ENCODE measurements at regions not wholly inside any gene's neighbourhood (a gene's known extent, or its start where the extent isn't known, plus 50 kb on each side); places are given as distances from the start of the nearest gene placed in this dataset.

DNA sequence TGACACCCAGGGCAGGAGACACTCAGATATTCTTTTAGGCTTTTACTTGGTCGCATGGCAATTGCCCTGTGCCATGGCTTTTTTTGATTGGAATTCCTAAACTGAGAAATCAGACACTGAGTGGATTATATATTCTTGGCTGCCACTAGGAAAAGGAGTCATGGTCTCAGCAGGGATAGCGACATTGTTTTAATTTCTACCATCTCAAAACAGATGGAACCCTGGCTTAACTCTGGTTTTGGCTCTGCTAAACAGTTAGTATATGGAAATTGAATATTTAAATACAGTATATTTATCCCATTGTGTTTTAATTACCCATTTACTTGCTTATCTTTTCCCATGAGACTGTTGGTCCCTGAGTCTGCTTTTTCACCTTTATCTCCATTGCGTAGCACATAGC lies 84.0 kb downstream of the DACT1 start:
- no peaks in the 10 kb centered on the region for H3K4me1 ChIP-seq
- no peaks in the 10 kb centered on the region for H3K9me3 ChIP-seq
- no peak overlapping the region for H3K27ac ChIP-seq
- intact Hi-C loops (cut with DNase I) = no loop called here
- no peak overlapping the region for H3K4me3 ChIP-seq
- TF ChIP-seq, protein P1, sequence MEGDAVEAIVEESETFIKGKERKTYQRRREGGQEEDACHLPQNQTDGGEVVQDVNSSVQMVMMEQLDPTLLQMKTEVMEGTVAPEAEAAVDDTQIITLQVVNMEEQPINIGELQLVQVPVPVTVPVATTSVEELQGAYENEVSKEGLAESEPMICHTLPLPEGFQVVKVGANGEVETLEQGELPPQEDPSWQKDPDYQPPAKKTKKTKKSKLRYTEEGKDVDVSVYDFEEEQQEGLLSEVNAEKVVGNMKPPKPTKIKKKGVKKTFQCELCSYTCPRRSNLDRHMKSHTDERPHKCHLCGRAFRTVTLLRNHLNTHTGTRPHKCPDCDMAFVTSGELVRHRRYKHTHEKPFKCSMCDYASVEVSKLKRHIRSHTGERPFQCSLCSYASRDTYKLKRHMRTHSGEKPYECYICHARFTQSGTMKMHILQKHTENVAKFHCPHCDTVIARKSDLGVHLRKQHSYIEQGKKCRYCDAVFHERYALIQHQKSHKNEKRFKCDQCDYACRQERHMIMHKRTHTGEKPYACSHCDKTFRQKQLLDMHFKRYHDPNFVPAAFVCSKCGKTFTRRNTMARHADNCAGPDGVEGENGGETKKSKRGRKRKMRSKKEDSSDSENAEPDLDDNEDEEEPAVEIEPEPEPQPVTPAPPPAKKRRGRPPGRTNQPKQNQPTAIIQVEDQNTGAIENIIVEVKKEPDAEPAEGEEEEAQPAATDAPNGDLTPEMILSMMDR (IDR thresholded peaks at IDR 0.05) = no peak
- DNase-seq (ENCODE audit: low spot score in 2 of 2) = no peak
- H3K27me3 ChIP-seq = no peaks in the 10 kb centered on the region
- no peaks in the 10 kb centered on the region for H3K36me3 ChIP-seq

DNA sequence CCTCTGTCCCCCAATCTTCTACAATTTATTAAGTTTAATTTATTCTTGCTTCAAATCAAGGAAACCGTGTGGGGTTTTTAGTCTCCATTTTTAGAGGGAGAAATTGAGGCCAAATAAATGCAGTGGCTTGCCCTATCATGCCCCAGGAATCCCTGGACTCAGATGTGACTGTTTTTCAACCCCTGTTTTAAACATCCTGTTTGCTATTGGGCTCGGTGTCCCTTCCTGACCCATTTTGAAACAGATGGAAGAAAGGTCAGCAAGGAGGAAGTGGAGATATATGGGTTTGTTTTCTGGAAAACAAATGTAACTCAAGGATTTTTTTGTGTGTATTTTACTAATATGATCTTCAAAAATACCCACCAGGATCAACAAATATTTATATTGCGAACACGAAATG lies 84.7 kb downstream of the DACT1 start:
- no peaks in the 10 kb centered on the region for H3K4me1 ChIP-seq
- H3K4me3 ChIP-seq = no peak overlapping the region
- DNase-seq (ENCODE audit: low spot score in 2 of 2) = no peak
- TF ChIP-seq, protein P1 (IDR thresholded peaks at IDR 0.05) = no peak
- intact Hi-C loops (cut with DNase I) = no loop called here
- no peaks in the 10 kb centered on the region for H3K9me3 ChIP-seq
- no peak overlapping the region for H3K27ac ChIP-seq
- H3K36me3 ChIP-seq = no peaks in the 10 kb centered on the region
- H3K27me3 ChIP-seq = no peaks in the 10 kb centered on the region

DNA sequence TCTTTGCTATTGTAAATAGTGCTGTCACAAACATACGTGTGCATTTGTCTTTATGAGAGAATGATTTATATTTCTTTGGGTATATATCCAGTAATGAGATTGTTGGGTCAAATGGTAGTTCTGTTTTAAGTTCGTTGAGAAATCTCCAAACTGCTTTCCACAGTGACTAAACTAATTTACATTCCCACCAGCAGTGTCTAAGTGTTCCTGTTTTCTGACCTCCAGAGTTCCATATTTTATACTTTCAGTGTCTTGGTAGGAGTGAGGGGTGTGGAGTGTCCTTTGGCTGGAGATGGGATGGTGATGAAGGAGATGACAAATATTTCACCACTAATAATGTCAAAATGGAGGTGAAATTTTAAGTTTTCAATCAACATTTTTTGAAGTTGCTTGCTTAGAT lies 86.4 kb downstream of the DACT1 start:
- no peak for DNase-seq (ENCODE audit: low spot score in 2 of 2)
- Histone ChIP-seq H3K9me3 (no peaks in the 10 kb centered on the region), H3K4me3 (no peak overlapping the region), H3K27ac (no peak overlapping the region), H3K36me3 (no peaks in the 10 kb centered on the region), H3K4me1 (no peaks in the 10 kb centered on the region), H3K27me3 (no peaks in the 10 kb centered on the region)
- intact Hi-C loops (cut with DNase I) = no loop called here
- TF ChIP-seq, protein P1 (IDR thresholded peaks at IDR 0.05) = no peak

DNA sequence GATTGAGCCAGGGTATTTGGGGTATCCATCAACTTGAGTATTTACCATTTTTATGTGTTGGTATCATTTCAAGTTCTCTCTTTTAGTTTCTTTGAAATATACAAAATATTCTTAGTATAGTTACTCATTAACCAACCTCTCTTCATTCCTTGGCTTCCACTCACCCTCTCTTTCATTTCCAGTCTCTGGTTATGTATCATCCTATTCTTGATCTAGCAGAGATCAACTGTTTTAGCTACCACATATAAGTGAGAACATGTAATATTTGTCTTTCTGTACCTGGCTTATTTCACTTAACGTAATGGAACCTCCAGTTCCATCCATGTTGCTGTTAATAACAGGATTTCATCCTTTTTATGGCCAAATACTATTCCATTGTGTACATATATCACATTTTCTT lies 86.9 kb downstream of the DACT1 start:
- H3K36me3 ChIP-seq = no peaks in the 10 kb centered on the region
- TF ChIP-seq, protein P1 (IDR thresholded peaks at IDR 0.05) = no peak
- H3K4me1 ChIP-seq = no peaks in the 10 kb centered on the region
- no peaks in the 10 kb centered on the region for H3K27me3 ChIP-seq
- intact Hi-C loops (cut with DNase I) = no loop called here
- H3K9me3 ChIP-seq = no peaks in the 10 kb centered on the region
- DNase-seq (ENCODE audit: low spot score in 2 of 2) = no peak
- no peak overlapping the region for H3K4me3 ChIP-seq
- H3K27ac ChIP-seq = no peak overlapping the region

DNA sequence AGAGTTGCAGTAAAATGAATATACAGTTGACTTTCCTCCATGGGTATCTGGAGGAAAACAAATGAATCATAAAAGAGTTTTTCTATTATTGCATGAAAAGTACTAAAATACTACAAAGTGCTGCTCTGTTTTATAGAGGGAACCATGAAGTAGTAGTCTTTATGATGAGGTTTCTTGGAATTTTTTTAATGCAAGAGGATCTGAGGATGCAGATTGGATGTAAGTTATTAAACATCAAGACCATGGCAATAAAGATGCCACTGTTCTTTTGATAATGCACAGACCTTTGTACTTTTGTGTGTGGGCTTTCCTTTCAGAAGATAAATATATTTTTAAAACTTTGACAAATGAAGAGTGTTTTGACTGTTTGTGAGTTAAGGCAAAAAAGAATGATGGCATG lies 87.5 kb downstream of the DACT1 start:
- H3K4me1 ChIP-seq = no peaks in the 10 kb centered on the region
- no peaks in the 10 kb centered on the region for H3K9me3 ChIP-seq
- no peak overlapping the region for H3K27ac ChIP-seq
- TF ChIP-seq, protein P1 (IDR thresholded peaks at IDR 0.05) = no peak
- intact Hi-C loops (cut with DNase I) = no loop called here
- no peaks in the 10 kb centered on the region for H3K27me3 ChIP-seq
- DNase-seq (ENCODE audit: low spot score in 2 of 2) = no peak
- no peak overlapping the region for H3K4me3 ChIP-seq
- no peaks in the 10 kb centered on the region for H3K36me3 ChIP-seq

DNA sequence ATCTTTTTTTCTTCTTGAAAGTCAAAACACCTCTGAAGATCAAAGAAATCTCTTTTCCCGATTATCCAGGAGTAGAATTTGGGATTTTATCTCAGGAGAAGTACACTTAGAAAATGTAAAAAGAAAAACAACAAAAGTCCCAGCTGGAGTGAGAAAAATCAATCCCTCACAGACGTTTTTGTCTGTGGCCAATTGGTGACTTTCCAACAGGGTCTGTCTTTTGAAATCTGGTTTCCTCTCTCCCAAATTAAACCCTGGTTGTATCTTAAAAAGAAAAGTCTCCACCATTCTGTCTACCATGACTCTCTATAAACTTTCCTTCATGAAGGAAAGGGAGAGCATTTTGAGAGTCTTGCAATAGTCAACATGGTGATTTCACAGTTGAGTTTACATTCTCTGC lies 88.1 kb downstream of the DACT1 start:
- Histone ChIP-seq H3K9me3 (no peaks in the 10 kb centered on the region), H3K36me3 (no peaks in the 10 kb centered on the region), H3K27ac (no peak overlapping the region), H3K4me1 (peaks cover 0 to 5% of the 10 kb centered on the region in 2 donors), H3K4me3 (no peak overlapping the region), H3K27me3 (no peaks in the 10 kb centered on the region)
- no peak for DNase-seq (ENCODE audit: low spot score in 2 of 2)
- intact Hi-C loops (cut with DNase I) = no loop called here
- TF ChIP-seq, protein P1 (IDR thresholded peaks at IDR 0.05) = no peak
